Uterus (tissue), 3 donors: ENCODE measurements at regions not wholly inside any gene's neighbourhood (a gene's known extent, or its start where the extent isn't known, plus 50 kb on each side); places are given as distances from the start of the nearest gene placed in this dataset.

ENCODE experiments used
- DNase-seq, 2 donors: peaks; one replicate each; pipeline ENCODE4 v3.0.0-alpha.2; 2019 to 2020
- H3K27ac ChIP-seq, 2 donors: fragments of 200-600 bp; sonication (generic); 1 replicate in 1 of 2; 2 replicates in 1 of 2; pipeline ENCODE4 v1.5.1; 2016 to 2018
- H3K27me3 ChIP-seq, 2 donors: fragments of 200-600 bp; sonication (generic); one replicate each; pipeline ENCODE4 v1.5.1; 2018 to 2019; ENCODE audit warnings: control low read depth in 1 of 2
- H3K36me3 ChIP-seq, 2 donors: fragments of 200-600 bp; sonication (generic); one replicate each; pipeline ENCODE4 v1.5.1; 2019; ENCODE audit warnings: control low read depth in 1 of 2
- H3K4me1 ChIP-seq, 2 donors: fragments of 200-600 bp; sonication (generic); one replicate each; pipeline ENCODE4 v1.5.1; 2018 to 2019; ENCODE audit warnings: control low read depth in 1 of 2
- H3K4me3 ChIP-seq, 2 donors: fragments of 200-600 bp; sonication (generic); 1 replicate in 1 of 2; 2 replicates in 1 of 2; pipeline ENCODE4 v1.5.1; 2018 to 2019; ENCODE audit warnings: mild to moderate bottlenecking in 1 of 2
- H3K9me3 ChIP-seq, 2 donors: fragments of 200-600 bp; sonication (generic); one replicate each; pipeline ENCODE4 v1.5.1; 2019; ENCODE audit warnings: control low read depth in 1 of 2
- CTCF ChIP-seq, 4 experiments: fragments of 200-600 bp in 2 of 4; fragments of 450-650 bp in 2 of 4; sonication (generic) in 2 of 4; IDR thresholded peaks; one replicate each; pipeline ENCODE4 v1.5.1; 2016 to 2019; ENCODE audit warnings: antibody characterized with exemption in 4 of 4, mild to moderate bottlenecking in 2 of 4, moderate library complexity in 1 of 4
- POLR2A ChIP-seq, 2 donors: fragments of 450-650 bp; IDR thresholded peaks; one replicate each; pipeline ENCODE4 v1.6.1; 2016; ENCODE audit warnings: antibody characterized with exemption in 2 of 2, mild to moderate bottlenecking in 1 of 2, moderate library complexity in 1 of 2
- intact Hi-C: fragments of 100-400 bp; cut with DNase I; formaldehyde crosslinking; loops from one replicate; pipeline ENCODE4 v1.15.1; 2023; ENCODE audit warnings: low total_unique reads
- donor health status: DM: yes; HTN: yes; CAD: no.

- Histone ChIP-seq H3K4me3 (no peak overlapping the region), H3K27ac (no peak overlapping the region), H3K27me3 (no peaks in the 10 kb centered on the region), H3K4me1 (no peaks in the 10 kb centered on the region), H3K9me3 (no peaks in the 10 kb centered on the region), H3K36me3 (no peaks in the 10 kb centered on the region)
- no peak for TF ChIP-seq POLR2A (IDR thresholded peaks at IDR 0.05)
- no peak for TF ChIP-seq CTCF (IDR thresholded peaks at IDR 0.05)
- intact Hi-C loops: no loop called here
- no peak for DNase-seq
These were observed 214.4 kb downstream of the TLE3 start for GRCh38 chr15:69883306-69883705.

GRCh38 chr15:69885173-69885955 is 212.4 kb downstream of the TLE3 start:
- no peaks in the 10 kb centered on the region for H3K4me1 ChIP-seq
- no peak for TF ChIP-seq POLR2A (IDR thresholded peaks at IDR 0.05)
- TF ChIP-seq CTCF (IDR thresholded peaks at IDR 0.05): no peak
- intact Hi-C loops: no loop called here
- H3K27me3 ChIP-seq: no peaks in the 10 kb centered on the region
- H3K4me3 ChIP-seq: no peak overlapping the region
- H3K36me3 ChIP-seq: no peaks in the 10 kb centered on the region
- H3K27ac ChIP-seq: no peak overlapping the region
- no peaks in the 10 kb centered on the region for H3K9me3 ChIP-seq
- no peak for DNase-seq

- Histone ChIP-seq H3K9me3 (no peaks in the 10 kb centered on the region), H3K4me1 (no peaks in the 10 kb centered on the region), H3K36me3 (no peaks in the 10 kb centered on the region), H3K4me3 (no peak overlapping the region), H3K27ac (no peak overlapping the region), H3K27me3 (no peaks in the 10 kb centered on the region)
- DNase-seq: no peak
- TF ChIP-seq CTCF (IDR thresholded peaks at IDR 0.05) (no peak), POLR2A (IDR thresholded peaks at IDR 0.05) (no peak)
- intact Hi-C loops: no loop called here
These were observed 210.7 kb downstream of the TLE3 start for GRCh38 chr15:69887009-69887408.

- intact Hi-C loops: no loop called here
- TF ChIP-seq POLR2A (IDR thresholded peaks at IDR 0.05): no peak
- TF ChIP-seq CTCF (IDR thresholded peaks at IDR 0.05): no peak
- H3K36me3 ChIP-seq: no peaks in the 10 kb centered on the region
- H3K27ac ChIP-seq: no peak overlapping the region
- H3K9me3 ChIP-seq: no peaks in the 10 kb centered on the region
- H3K4me1 ChIP-seq: no peaks in the 10 kb centered on the region
- DNase-seq: no peak
- no peak overlapping the region for H3K4me3 ChIP-seq
- no peaks in the 10 kb centered on the region for H3K27me3 ChIP-seq
These were observed 210.2 kb downstream of the TLE3 start for GRCh38 chr15:69887553-69887952.

GRCh38 chr15:69888406-69888805 is 209.3 kb downstream of the TLE3 start:
- intact Hi-C loops: no loop called here
- TF ChIP-seq CTCF (IDR thresholded peaks at IDR 0.05) (no peak), POLR2A (IDR thresholded peaks at IDR 0.05) (no peak)
- Histone ChIP-seq H3K4me3 (no peak overlapping the region), H3K9me3 (no peaks in the 10 kb centered on the region), H3K36me3 (no peaks in the 10 kb centered on the region), H3K27ac (no peak overlapping the region), H3K27me3 (no peaks in the 10 kb centered on the region), H3K4me1 (no peaks in the 10 kb centered on the region)
- DNase-seq: no peak
